ENCODE measurements at regions not wholly inside any gene's neighbourhood (a gene's known extent, or its start where the extent isn't known, plus 50 kb on each side); places are given as distances from the start of the nearest gene placed in this dataset.

DNA sequence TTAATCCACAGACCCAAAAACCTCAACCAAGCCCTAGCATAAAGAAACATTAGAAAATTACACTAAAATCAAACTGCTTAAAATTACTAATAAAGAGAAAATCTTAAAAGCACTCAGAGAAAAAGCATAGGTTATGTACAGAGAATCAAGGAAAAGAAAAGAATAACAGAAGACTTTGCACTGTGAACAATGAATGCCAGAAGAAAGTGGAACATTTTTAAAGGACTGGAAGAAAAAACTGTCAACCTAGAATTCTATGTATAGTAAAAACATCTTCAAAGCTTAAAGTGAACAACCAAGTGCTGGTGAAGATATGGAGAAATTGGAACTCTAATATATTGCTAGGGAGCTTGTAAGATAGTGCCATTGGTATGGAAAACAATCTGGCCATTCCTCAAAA, 82.7 kb upstream of the SLC6A11 start:
- TF ChIP-seq, protein P1, sequence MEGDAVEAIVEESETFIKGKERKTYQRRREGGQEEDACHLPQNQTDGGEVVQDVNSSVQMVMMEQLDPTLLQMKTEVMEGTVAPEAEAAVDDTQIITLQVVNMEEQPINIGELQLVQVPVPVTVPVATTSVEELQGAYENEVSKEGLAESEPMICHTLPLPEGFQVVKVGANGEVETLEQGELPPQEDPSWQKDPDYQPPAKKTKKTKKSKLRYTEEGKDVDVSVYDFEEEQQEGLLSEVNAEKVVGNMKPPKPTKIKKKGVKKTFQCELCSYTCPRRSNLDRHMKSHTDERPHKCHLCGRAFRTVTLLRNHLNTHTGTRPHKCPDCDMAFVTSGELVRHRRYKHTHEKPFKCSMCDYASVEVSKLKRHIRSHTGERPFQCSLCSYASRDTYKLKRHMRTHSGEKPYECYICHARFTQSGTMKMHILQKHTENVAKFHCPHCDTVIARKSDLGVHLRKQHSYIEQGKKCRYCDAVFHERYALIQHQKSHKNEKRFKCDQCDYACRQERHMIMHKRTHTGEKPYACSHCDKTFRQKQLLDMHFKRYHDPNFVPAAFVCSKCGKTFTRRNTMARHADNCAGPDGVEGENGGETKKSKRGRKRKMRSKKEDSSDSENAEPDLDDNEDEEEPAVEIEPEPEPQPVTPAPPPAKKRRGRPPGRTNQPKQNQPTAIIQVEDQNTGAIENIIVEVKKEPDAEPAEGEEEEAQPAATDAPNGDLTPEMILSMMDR (IDR thresholded peaks at IDR 0.05), result no peak
- no peak for TF ChIP-seq POLR2A (IDR thresholded peaks at IDR 0.05)

All from testis (tissue), 2 donors.